Right lobe of liver (tissue), 6 donors: ENCODE measurements at regions not wholly inside any gene's neighbourhood (a gene's known extent, or its start where the extent isn't known, plus 50 kb on each side); places are given as distances from the start of the nearest gene placed in this dataset.

ENCODE experiments used
- ATAC-seq, 4 donors: fragments of 200-7000 bp; cut with Tn5 transposase; one replicate each; pipeline ENCODE4 v1.9.1; 2020; ENCODE audit warnings: mild to moderate bottlenecking in 4 of 4, moderate library complexity in 4 of 4
- DNase-seq, 3 donors: peaks; one replicate each; pipeline ENCODE4 v3.0.0-alpha.2; 2020
- H3K27ac ChIP-seq, 3 donors: fragments of 200-600 bp; one replicate each; pipeline ENCODE4 v1.8.0; 2022
- H3K27me3 ChIP-seq, 2 donors: fragments of 200-600 bp; one replicate each; pipeline ENCODE4 v1.8.0; 2022
- H3K36me3 ChIP-seq, 4 donors: fragments of 200-600 bp; sonication (generic) in 1 of 4; one replicate each; pipeline versions ENCODE4 v1.5.1 to v1.8.0; 2017 to 2022; ENCODE audit warnings: control low read depth in 1 of 4
- H3K4me1 ChIP-seq, 4 donors: fragments of 200-600 bp; sonication (generic) in 1 of 4; one replicate each; pipeline versions ENCODE4 v1.5.1 to v1.8.0; 2017 to 2022; ENCODE audit warnings: control low read depth in 1 of 4
- H3K4me3 ChIP-seq, 3 donors: fragments of 200-600 bp; one replicate each; pipeline ENCODE4 v1.8.0; 2022
- H3K9me3 ChIP-seq, 4 donors: fragments of 200-600 bp; sonication (generic) in 1 of 4; one replicate each; pipeline versions ENCODE4 v1.5.1 to v1.8.0; 2017 to 2022; ENCODE audit warnings: control low read depth in 1 of 4
- CTCF ChIP-seq, 4 donors: fragments of 200-600 bp in 3 of 4; fragments of 450-650 bp in 1 of 4; IDR thresholded peaks; one replicate each; pipeline versions ENCODE4 v1.5.1 to v1.8.0; 2016 to 2022; ENCODE audit warnings: antibody characterized with exemption in 4 of 4, mild to moderate bottlenecking in 2 of 4
- POLR2A ChIP-seq: fragments of 450-650 bp; IDR thresholded peaks from one replicate; pipeline ENCODE4 v1.6.1; 2017; ENCODE audit warnings: antibody characterized with exemption, mild to moderate bottlenecking
- WGBS: methylation state at CpG from one replicate; pipeline ENCODE4 v1.1.6; 2018; ENCODE audit warnings: low coverage, low lambda C conversion rate; ENCODE audit not compliant: insufficient coverage; ENCODE audit errors: missing lambda C conversion rate; 5-methylcytosine and 5-hydroxymethylcytosine counted together
- intact Hi-C, 2 donors: fragments of 100-400 bp; cut with DNase I; formaldehyde crosslinking; loops; one replicate each; pipeline versions ENCODE4 v1.11.2 to v1.14.1; 2022
- donor health status: DM: no; HTN: yes; CAD: no.
- donor health status: DM: no; HTN: no; CAD: no.
- donor health status: DM: no; HTN: no; CAD: no.
- donor health status: DM: no; HTN: yes; CAD: no.
- donor health status: DM: no; HTN: yes; CAD: no.

DNA sequence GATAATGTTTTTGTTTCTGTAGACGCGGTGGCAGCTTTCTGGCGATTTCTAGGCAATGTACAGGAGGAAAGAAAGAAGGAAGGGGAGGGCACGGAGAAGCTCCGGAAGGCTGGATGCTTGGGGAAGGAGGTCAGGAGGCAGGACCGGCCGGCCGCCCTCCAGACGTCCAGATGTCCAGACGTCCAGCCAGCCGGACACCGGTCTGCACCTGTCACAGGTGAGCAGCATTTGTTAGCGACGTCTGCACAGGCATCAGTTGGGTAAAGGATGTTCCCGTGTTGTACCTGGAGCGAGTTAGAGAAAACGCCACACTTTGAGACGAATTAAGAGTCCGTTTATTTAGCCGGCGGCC is 90.0 kb upstream of the PPP2R3B start:
- WGBS = 70% methylated on average over 13 of the region's 21 CpGs

DNA sequence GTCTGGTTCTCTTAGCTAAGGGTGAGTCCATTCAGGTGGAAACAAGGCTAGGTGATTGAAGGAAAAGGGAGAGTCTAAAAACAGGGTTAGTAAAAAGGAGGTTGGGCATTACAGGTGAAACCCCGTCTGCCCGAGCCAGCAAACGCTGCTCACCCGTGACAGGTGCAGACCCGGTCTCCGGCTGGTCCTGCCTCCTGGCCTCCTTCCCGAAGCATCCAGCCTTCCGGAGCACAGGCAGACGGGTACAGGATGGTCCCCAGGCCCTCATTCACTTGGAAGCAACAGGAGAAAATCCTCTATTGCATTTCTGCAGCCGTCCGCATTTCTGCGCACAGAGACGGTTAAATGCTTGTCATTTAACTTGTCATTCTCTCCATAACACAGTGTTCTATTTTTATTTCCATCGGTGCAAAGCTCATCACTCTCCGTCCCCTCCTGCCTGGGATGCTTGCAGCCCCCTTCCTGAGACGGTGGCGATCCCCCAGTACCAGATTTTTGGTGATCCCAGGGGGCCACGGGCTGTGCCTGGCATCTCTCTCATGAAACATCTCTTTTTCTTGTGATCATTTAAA is 90.8 kb upstream of the PPP2R3B start:
- H3K9me3 ChIP-seq = no peaks in the 10 kb centered on the region
- WGBS = 68% methylated on average over 13 of the region's 18 CpGs
- DNase-seq (no peak), ATAC-seq (no peak)
- no peaks in the 10 kb centered on the region for H3K27me3 ChIP-seq
- intact Hi-C loops = no loop called here
- TF ChIP-seq CTCF (IDR thresholded peaks at IDR 0.05) (no peak), POLR2A (no peak)
- H3K4me3 ChIP-seq = no peak overlapping the region
- H3K27ac ChIP-seq = no peak overlapping the region
- H3K4me1 ChIP-seq = no peaks in the 10 kb centered on the region
- H3K36me3 ChIP-seq = no peaks in the 10 kb centered on the region

More for the DNA sequence above, 90.0 kb upstream of the PPP2R3B start:
- Histone ChIP-seq H3K36me3 (no peaks in the 10 kb centered on the region), H3K27me3 (no peaks in the 10 kb centered on the region), H3K9me3 (no peaks in the 10 kb centered on the region), H3K4me3 (no peak overlapping the region), H3K27ac (no peak overlapping the region), H3K4me1 (no peaks in the 10 kb centered on the region)
- ATAC-seq (no peak), DNase-seq (no peak)
- no peak for TF ChIP-seq POLR2A
- no peak for TF ChIP-seq CTCF (IDR thresholded peaks at IDR 0.05)
- intact Hi-C loops = no loop called here

GRCh38 chrX:479273-479981 is 92.7 kb upstream of the PPP2R3B start:
- TF ChIP-seq CTCF (IDR thresholded peaks at IDR 0.05) (no peak), POLR2A (no peak)
- 82% methylated on average over 12 of the region's 20 CpGs for WGBS
- Histone ChIP-seq H3K4me1 (no peaks in the 10 kb centered on the region), H3K4me3 (no peak overlapping the region), H3K36me3 (no peaks in the 10 kb centered on the region), H3K27me3 (no peaks in the 10 kb centered on the region), H3K27ac (no peak overlapping the region), H3K9me3 (no peaks in the 10 kb centered on the region)
- ATAC-seq (no peak), DNase-seq (no peak)
- intact Hi-C loops = no loop called here

DNA sequence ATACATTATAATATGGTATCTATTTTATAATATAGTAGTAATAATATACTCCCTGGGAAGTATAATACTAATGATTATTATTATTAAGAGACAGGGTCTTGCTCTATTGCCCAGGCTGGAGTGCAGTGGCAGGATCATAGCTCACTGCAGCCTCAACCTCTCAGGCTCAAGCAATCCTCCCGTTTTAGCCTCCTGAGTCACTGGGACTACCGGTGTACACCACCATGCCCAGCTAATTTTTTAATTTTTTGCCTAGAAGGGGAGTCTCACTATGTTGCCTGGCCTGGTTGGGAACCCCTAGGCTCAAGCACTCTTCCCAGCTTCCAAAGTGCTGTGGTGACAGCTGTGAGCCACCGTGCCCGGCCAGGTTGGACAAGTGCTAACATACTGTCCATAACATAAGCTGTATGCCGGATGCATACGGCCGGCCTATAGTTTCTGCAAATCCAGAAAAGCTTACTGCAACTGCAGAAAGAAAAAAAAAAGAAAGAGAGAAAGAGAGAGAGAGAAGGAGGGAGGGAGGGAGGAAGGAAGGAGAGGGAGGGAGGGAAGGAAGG is 94.2 kb upstream of the PPP2R3B start:
- 87% methylated on average over 7 of the region's 7 CpGs for WGBS

More for the DNA sequence above, 94.2 kb upstream of the PPP2R3B start:
- no peak for TF ChIP-seq POLR2A
- no peak for TF ChIP-seq CTCF (IDR thresholded peaks at IDR 0.05)
- intact Hi-C loops = loop anchor here in 1 of 2 donors (10.0 kb wide), 1 partner anchor 56 kb away; no protein-coding TSS in a partner anchor
- ATAC-seq (no peak), DNase-seq (no peak)
- Histone ChIP-seq H3K9me3 (no peaks in the 10 kb centered on the region), H3K27me3 (no peaks in the 10 kb centered on the region), H3K27ac (no peak overlapping the region), H3K4me3 (no peak overlapping the region), H3K4me1 (no peaks in the 10 kb centered on the region), H3K36me3 (no peaks in the 10 kb centered on the region)
